H1 (cell line): ENCODE measurements at regions not wholly inside any gene's neighbourhood (a gene's known extent, or its start where the extent isn't known, plus 50 kb on each side); places are given as distances from the start of the nearest gene placed in this dataset.

Source experiments
- CREB1 ChIP-seq: IDR thresholded peaks from 2 replicates; pipeline ENCODE4 v1.6.1; 2012; ENCODE audit warnings: inconsistent platforms
- EZH2 ChIP-seq: fragments of 200-600 bp; sonication (generic); IDR thresholded peaks from 2 replicates; pipeline ENCODE4 v1.7.1; 2012; ENCODE audit warnings: low read depth, mild to moderate bottlenecking, moderate library complexity, low read length, inconsistent platforms; ENCODE audit not compliant: severe bottlenecking
- FOSL1 ChIP-seq: IDR thresholded peaks from 2 replicates; pipeline ENCODE4 v1.6.1; 2011; ENCODE audit warnings: mild to moderate bottlenecking, low read depth, low read length, moderate library complexity; ENCODE audit not compliant: insufficient read depth
- HDAC2 ChIP-seq, 2 experiments: fragments of 300-600 bp in 1 of 2; sonication (generic) in 1 of 2; IDR thresholded peaks; 2 replicates each; pipeline ENCODE4 v1.6.1; 2011 to 2012; ENCODE audit warnings: low read depth in 2 of 2, low read length in 2 of 2, mild to moderate bottlenecking in 2 of 2, moderate library complexity in 2 of 2, borderline replicate concordance in 1 of 2, inconsistent platforms in 1 of 2
- RFX5 ChIP-seq: IDR thresholded peaks from 2 replicates; pipeline ENCODE4 v1.6.1; 2011; ENCODE audit warnings: low read depth, low read length, improper control_type of control experiment, borderline replicate concordance
- SRF ChIP-seq: IDR thresholded peaks from 2 replicates; pipeline ENCODE4 v1.6.1; 2011; ENCODE audit warnings: mild to moderate bottlenecking, low read depth, low read length, moderate library complexity
- ZNF274 ChIP-seq: IDR thresholded peaks from 2 replicates; pipeline ENCODE4 v1.7.0; 2012; ENCODE audit warnings: low read length, borderline replicate concordance; ENCODE audit errors: extremely low read depth
- TF ChIP-seq, protein P1 (sequence below), 3 experiments: IDR thresholded peaks; 1 replicate in 2 of 3; 2 replicates in 1 of 3; pipeline versions ENCODE4 v1.5.1 to v1.6.1; 2011; ENCODE audit warnings: low read length in 3 of 3, mild to moderate bottlenecking in 3 of 3, inconsistent platforms in 2 of 3, low read depth in 1 of 3, moderate library complexity in 1 of 3; ENCODE audit not compliant: insufficient read depth in 1 of 3; ENCODE audit errors: control extremely low read depth in 1 of 3

DNA sequence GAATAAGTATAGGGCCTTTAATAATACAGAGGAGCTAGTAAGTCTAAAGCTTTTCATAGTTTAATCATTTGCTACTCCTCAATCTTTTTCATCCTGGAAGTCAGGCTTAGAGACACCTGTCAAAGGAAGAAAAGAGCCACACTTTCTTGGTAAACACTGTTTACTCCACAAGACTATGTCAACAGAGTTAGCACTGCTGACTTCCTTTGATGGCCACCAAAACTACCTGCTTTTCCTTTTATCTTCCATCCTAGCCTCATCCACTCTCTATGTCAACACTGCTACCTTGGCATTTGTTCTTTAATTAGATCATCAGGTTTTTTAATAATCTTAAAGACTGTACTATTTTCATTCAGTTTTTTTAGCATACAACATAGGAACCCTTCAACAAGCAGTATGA lies 106.2 kb downstream of the ELAPOR2 start:
- TF ChIP-seq RFX5 (no peak), CREB1 (no peak), EZH2 (no peak), HDAC2 (IDR thresholded peaks at IDR 0.05; ENCODE audit: borderline replicate concordance in 1 of 2, low read depth in 2 of 2, low read length in 2 of 2) (no peak), FOSL1 (no peak), ZNF274 (no peak), SRF (no peak)
- TF ChIP-seq, protein P1, sequence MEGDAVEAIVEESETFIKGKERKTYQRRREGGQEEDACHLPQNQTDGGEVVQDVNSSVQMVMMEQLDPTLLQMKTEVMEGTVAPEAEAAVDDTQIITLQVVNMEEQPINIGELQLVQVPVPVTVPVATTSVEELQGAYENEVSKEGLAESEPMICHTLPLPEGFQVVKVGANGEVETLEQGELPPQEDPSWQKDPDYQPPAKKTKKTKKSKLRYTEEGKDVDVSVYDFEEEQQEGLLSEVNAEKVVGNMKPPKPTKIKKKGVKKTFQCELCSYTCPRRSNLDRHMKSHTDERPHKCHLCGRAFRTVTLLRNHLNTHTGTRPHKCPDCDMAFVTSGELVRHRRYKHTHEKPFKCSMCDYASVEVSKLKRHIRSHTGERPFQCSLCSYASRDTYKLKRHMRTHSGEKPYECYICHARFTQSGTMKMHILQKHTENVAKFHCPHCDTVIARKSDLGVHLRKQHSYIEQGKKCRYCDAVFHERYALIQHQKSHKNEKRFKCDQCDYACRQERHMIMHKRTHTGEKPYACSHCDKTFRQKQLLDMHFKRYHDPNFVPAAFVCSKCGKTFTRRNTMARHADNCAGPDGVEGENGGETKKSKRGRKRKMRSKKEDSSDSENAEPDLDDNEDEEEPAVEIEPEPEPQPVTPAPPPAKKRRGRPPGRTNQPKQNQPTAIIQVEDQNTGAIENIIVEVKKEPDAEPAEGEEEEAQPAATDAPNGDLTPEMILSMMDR (IDR thresholded peaks at IDR 0.05; ENCODE audit: control extremely low read depth in 1 of 3, insufficient read depth in 1 of 3, low read depth in 1 of 3, low read length in 3 of 3) = no peak
